Heart left ventricle (tissue), 13 donors: ENCODE measurements at regions not wholly inside any gene's neighbourhood (a gene's known extent, or its start where the extent isn't known, plus 50 kb on each side); places are given as distances from the start of the nearest gene placed in this dataset.

ENCODE experiments used
- CTCF ChIP-seq, 12 donors: fragments of 200-600 bp; sonication (generic) in 4 of 12; IDR thresholded peaks; one replicate each; pipeline versions ENCODE4 v1.5.0 to v1.8.0; 2018 to 2022; ENCODE audit warnings: antibody characterized with exemption in 12 of 12, mild to moderate bottlenecking in 5 of 12
- POLR2A ChIP-seq, 2 donors: fragments of 450-650 bp; IDR thresholded peaks; one replicate each; pipeline ENCODE4 v1.6.1; 2017; ENCODE audit warnings: antibody characterized with exemption in 2 of 2, mild to moderate bottlenecking in 2 of 2, moderate library complexity in 2 of 2
- donor health status: ischemic (EF 13 %, LVEDD 7.1; RV severe dilation, severe dysfunction).
- donor health status: DM: no; HTN: yes; CAD: no.
- donor health status: DM: no; HTN: no; CAD: no.
- donor health status: ischemic (EF 25% LVEDD 6.9; RV normal size, moderate dysfunction).
- donor health status: ischemic (EF 25% LVEDD 5.7; RV mildly dilated, moderate dysfunction).
- donor health status: ischemic (EF 35%, LVEDD 5.7; RV mildly dilated, moderate dysfunction).
- donor health status: nonischemic (EF 11% LVEDD 7.7; RV severe dilation, severe dysfunction).
- donor health status: DM: yes; HTN: yes; CAD: no.
- donor health status: PGD.
- donor health status: ischemic (EF 29% LVEDD 5.4; RV normal size, mild dysfunction).
- donor health status: nonischemic (EF 23%, LVEDD 6.1; RV moderate dilation, normal function).

- TF ChIP-seq CTCF (IDR thresholded peaks at IDR 0.05) (no peak), POLR2A (IDR thresholded peaks at IDR 0.05) (no peak)
Observed at GRCh38 chr14:104481323-104481722, 98.2 kb upstream of the C14orf180 start.
